GM19035 (cell line): ENCODE measurements at regions not wholly inside any gene's neighbourhood (a gene's known extent, or its start where the extent isn't known, plus 50 kb on each side); places are given as distances from the start of the nearest gene placed in this dataset.
"Not testable (repeated sequence)": the region's sequence is repeated elsewhere in the genome, so short reads cannot be mapped to it uniquely, and the experiment has no call there.

Source experiments
- ATAC-seq: cut with Tn5 transposase; IDR thresholded peaks from one replicate; pipeline ENCODE4 v1.9.1; 2021; ENCODE audit not compliant: unreplicated experiment

GRCh38 chr2:175620106-175620505, 382.0 kb downstream of the LNPK start:
- no peak for ATAC-seq

DNA sequence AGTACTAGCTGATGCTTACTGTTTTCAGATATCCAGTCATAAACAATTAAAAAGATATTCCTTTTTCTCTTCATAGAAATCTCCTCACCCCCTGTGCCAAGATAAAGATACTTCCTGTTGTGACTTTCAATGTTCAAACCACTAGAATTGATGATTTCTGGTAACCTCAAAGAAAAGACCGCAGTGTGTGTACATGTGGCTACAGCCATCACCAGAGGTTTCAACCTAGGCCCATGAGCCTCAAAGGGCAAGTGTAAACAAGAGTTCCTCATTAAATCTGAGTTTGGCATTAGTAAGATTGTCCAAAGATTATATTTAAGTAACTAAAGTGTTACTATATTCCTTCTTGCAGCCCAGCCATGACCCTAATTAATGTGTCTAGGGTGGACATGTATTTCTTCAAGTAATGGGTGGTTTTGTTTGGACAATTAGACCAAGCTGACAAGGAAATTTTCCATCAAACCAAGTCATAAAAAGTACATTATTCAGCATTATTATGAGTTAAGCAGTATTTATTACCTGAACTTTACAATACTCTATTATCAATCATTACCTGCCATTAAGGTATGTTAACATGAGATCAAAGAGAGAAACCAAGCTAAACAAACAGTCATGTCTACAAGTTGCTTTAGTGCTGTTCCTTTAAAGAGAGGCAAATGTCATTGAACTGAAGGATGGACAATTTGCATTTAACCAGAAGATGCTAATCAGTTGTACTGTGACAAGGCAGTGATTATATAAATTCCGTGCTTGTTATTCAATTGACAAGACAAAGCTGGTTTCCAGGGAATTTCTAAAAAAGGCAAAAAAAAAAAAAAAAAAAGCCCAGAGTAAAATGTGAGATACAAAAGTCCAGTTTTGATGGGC, 382.7 kb downstream of the LNPK start:
- no peak for ATAC-seq

DNA sequence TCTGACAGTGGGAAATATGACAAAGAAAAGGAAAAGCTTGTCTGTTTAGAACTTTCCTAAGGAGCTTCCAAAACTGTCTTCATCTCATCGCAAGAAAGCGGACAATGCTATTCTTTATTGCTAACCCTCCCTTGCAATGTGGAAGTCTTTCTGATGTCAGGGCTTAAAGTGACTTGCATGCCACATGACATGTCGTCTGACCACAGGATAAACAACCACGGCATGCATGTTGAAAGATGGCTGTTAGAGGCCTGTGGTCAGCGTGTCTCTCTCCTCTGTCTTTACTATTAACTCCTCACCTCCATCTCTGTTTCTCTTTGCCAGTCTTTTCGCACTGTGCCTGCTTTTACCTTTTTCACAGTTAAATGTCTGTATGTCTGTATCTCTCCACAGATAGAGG, 389.8 kb downstream of the LNPK start:
- no peak for ATAC-seq

- no peak for ATAC-seq
Observed at GRCh38 chr2:175606010-175606841, 395.8 kb downstream of the LNPK start.

DNA sequence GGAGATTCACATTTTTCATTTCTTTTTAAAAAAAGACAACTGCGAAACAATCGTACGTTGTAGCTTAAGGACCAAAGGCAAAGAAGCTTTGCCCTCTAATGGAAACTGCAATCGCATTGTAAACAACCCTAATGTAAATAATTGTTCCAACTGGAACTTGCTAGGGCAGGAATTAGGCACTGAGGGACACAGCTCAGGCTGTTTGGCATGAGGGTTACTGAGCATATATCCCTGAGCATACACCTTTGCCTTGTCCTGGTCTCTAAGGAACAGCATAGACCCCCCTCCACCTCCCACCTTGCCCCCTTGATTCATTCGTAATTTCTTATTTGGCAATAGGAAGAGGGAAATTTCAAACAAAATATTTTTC, 396.4 kb downstream of the LNPK start:
- ATAC-seq: no peak

- no peak for ATAC-seq
Observed at GRCh38 chr2:175601969-175602368, 400.1 kb downstream of the LNPK start.

DNA sequence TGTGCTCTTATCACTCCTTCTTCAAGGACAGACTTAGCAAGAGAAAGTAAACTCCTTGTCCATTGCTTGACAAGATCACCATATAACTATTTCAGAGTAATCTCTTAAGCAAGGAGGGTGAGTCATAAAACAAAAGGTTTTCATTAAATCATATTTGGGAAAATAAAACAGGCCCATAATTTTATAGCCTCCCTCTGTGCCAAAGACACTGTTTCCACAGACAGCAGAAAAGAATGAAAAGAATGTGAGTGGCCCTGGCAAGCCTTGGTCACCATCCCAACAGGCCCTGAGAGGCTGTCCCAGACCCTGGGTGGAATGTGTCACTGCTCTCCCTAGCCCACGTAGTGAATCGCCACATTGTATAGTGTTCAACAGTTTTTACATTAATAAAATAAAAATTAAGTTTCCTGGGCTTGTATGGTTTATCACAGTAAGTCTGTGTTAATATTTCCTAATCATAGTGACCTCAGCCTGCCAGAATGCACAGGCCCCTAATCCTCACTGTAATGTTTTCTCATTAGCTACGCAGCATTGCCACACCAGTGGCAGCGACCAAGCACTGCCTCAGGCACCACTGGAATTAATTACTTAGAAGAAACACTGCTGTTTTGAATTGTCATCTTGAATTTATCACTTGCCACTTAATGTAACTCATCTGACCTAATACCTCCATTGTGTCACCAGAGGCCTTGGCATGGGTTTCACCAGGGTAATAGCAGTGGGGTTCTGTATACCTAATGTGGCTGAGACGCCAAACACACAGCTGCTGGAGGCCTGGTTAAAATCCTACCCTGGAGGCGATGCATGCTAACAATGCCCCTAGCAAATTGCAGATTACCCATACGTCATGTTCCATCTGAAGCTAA, 401.9 kb downstream of the LNPK start:
- no peak for ATAC-seq

DNA sequence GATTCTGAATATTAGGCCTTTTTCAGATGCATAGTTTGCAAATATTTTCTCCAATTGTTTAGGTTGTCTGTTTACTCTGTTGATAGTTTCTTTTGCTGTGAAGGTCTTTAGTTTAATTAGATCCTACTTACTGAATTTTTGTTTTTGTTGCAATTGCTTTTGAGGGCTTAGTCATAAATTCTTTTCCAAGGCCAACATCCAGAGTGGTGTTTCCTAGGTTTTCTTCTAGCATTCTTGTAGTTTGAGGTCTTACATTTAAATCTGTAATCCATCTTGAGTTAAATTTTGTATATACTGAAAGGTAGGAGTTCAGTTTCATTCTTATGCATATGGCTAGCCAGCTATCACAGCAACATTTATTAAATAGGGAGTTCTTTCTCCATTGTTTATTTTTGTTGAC, 404.8 kb downstream of the LNPK start:
- ATAC-seq: no peak

- ATAC-seq: no peak
Observed at GRCh38 chr2:175595139-175595538, 406.9 kb downstream of the LNPK start.

DNA sequence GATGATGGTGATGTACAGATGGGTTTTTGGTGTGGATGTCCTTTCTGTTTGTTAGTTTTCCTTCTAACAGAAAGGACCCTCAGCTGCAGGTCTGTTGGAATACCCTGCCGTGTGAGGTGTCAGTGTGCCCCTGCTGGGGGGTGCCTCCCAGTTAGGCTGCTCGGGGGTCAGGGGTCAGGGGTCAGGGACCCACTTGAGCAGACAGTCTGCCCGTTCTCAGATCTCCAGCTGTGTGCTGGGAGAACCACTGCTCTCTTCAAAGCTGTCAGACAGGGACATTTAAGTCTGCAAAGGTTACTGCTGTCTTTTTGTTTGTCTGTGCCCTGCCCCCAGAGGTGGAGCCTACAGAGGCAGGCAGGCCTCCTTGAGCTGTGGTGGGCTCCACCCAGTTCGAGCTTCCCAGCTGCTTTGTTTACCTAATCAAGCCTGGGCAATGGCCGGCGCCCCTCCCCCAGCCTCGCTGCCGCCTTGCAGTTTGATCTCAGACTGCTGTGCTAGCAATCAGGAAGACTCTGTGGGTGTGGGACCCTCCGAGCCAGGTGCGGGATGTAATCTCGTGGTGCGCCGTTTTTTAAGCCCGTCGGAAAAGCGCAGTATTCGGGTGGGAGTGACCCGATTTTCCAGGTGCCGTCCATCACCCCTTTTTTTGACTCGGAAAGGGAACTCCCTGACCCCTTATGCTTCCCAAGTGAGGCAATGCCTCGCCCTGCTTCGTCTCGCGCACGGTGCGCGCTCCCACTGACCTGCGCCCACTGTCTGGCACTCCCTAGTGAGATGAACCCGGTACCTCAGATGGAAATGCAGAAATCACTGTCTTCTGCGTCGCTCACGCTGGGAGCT, 408.2 kb downstream of the LNPK start:
- ATAC-seq: not testable (repeated sequence)

DNA sequence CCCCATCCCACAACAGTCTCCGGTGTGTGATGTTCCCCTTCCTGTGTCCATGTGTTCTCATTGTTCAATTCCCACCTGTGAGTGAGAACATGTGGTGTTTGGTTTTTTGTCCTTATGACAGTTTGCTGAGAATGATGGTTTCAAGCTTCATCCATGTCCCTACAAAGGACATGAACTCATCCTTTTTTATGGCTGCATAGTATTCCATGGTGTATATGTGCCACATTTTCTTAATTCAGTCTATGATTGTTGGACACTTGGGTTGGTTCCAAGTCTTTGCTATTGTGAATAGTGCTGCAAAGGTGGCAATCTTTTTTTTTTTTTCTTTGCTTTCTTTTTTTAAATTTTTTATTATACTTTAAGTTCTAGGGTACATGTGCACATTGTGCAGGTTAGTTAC, 406.7 kb upstream of the ATP5MC3 start:
- not testable (repeated sequence) for ATAC-seq

DNA sequence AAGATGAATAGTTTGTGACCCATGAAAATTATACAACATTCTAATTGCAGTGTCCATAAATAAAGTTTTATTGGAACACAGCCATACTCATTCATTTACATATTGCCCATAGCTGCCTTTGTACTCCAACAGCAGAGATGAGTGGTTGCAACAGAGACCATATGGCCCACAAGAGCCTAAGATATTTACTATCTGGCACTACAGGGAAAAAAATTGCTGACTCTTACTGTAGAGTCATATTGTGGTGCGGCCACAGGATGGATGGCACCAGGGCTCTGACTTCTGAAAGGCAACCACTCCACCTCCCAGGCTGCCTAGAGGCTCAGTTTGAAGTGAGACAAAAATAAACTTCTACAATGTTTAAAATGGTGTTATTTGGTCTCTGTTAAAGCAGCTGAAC, 404.0 kb upstream of the ATP5MC3 start:
- no peak for ATAC-seq

DNA sequence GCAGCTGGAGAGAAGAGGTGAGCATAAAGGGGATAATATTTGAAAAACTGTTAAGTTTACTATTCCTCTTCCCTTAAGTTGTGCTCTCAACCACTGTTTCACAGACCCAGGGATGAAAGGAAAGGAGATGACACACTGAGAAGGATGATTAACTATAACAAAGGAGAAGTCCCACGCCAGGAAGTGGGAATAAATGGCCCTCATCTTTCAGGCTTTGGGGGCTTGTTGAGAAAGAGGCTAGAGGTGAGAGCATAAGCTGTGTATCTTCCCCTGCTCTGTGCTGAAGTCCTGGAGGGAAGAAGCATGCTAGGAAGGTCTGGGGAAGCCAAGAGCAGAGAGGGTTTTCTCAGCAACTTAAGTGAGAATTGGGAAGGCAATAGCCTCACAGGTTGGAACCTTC, 399.1 kb upstream of the ATP5MC3 start:
- no peak for ATAC-seq

DNA sequence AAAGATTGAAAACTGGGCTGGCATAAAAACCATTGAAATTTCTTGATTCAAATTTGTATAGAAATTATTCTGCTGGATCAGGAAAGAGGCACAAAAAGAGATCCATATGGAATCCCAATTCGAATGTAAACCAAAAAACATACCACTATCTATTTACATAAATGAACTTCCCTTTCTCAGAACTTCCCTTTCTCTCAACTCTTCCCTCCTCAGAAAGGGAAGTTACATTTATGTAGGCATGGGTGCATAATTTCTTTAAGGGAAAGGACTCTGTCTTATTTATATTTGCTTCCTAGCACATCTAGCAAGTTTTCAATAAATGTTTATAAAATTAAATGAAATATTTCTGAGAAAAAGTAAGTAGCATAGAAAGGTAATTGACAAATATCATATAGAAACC, 398.1 kb upstream of the ATP5MC3 start:
- ATAC-seq: no peak

DNA sequence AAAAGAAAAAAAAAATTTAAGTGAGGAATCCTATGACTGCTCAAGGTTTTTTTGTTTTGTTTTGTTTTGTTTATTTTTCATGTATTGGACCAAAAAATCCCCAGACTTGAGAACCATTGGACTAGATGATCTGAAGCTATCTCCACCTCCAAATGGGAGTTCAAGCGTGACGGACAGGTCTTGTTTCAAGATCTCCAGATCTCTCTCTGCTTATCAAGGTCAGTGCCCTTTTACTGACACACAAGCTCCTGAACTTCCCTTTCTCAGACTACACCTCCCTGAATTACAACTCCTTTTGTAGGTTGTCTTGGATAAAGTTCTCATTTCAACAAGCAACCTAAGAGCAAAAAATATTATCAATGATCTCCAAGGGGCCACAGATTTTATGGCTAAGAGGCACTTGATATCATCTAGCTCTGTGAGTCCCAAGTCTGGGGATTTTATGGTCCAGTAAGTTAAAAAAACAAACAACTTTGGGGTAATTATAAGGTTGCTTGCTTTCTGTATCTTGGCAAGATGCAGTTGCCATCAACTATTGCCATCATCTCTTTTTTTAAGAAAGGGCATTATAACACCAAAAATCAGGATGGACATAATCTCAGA, 396.0 kb upstream of the ATP5MC3 start:
- no peak for ATAC-seq

DNA sequence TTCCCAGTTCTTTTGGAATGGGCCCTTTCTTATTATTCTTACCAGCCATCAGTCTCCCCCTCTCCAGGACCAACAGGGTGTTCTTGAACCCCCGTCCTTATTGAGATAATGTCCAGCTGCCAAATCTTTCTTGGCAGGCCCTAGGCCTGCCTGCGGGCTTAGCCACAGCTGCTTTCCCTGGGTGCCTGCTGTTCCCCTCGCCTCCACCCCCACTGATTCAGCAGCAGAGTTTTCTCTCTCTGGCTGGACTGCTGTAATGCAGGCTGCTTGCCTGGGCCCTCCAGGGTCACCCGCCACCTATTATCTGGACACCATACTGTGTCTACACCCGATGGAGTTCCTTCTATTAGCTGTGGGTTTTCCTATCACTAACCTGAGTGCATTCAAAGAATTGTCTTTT, 395.4 kb upstream of the ATP5MC3 start:
- ATAC-seq: no peak

DNA sequence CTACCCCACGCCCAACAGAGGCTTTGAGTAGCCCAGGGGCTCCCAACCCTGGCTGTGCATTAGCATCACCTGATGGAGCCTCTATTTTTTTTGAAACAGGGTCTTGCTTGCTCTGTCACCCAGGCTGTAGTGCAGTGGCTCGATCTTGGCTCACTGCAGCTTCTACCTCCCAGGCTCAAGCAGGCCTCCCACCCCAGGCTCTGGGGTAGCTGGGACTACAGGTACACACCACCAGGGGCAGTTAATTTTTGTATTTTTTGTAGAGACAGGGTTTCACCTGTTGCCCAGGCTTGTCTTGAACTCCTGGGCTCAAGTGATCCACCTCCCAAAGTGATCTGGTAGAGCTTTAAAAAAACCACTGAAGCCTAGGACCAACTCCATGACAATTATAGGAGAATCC, 394.8 kb upstream of the ATP5MC3 start:
- ATAC-seq: peak; percentile 27

- peak; percentile 99 for ATAC-seq
Observed at GRCh38 chr2:175575346-175576258, 394.1 kb upstream of the ATP5MC3 start.

DNA sequence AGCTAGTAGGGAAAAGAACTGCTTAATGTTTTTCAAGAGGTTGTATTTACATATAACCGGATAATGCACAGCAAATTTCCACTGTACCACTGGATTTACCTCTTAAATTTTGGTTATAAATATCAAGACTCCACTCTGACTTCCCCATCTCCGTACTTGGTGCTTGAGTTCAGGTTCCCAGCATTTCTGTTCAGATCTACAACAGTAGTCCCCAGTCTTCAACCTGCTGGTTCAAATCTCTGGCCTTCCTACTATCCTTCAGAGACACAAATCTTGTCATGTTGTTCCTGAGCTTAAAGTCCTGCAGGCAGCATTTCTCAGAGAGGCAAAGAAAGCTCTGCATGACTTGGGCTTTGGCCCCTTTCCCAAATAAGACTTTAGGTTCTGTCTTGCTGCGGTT, 392.6 kb upstream of the ATP5MC3 start:
- ATAC-seq: no peak
